COLO668 (cell line): ENCODE measurements at regions not wholly inside any gene's neighbourhood (a gene's known extent, or its start where the extent isn't known, plus 50 kb on each side); places are given as distances from the start of the nearest gene placed in this dataset.
"Not testable (repeated sequence)": the region's sequence is repeated elsewhere in the genome, so short reads cannot be mapped to it uniquely, and the experiment has no call there.

Experiments
- DNase-seq: peaks from one replicate; lab custom pipeline; 2025; ENCODE audit not compliant: unreplicated experiment; lab: John Stamatoyannopoulos, UW

GRCh38 chr2:57251495-57251894 lies 795.1 kb upstream of the VRK2 start:
- DNase-seq: not testable (repeated sequence)

GRCh38 chr2:57276408-57276807 lies 770.2 kb upstream of the VRK2 start:
- DNase-seq: not testable (repeated sequence)

GRCh38 chr2:57278451-57278850 lies 768.2 kb upstream of the VRK2 start:
- no peak for DNase-seq

- no peak for DNase-seq
Measured at GRCh38 chr2:57291209-57291608, 755.4 kb upstream of the VRK2 start.

GRCh38 chr2:57296795-57297517 lies 749.6 kb upstream of the VRK2 start:
- DNase-seq: no peak

- no peak for DNase-seq
Measured at GRCh38 chr2:57313678-57314077, 732.9 kb upstream of the VRK2 start.

GRCh38 chr2:57314682-57315081 lies 731.9 kb upstream of the VRK2 start:
- no peak for DNase-seq

GRCh38 chr2:57330447-57330846 lies 716.2 kb upstream of the VRK2 start:
- no peak for DNase-seq

- no peak for DNase-seq
Measured at GRCh38 chr2:57333221-57333620, 713.4 kb upstream of the VRK2 start.

- no peak for DNase-seq
Measured at GRCh38 chr2:57343391-57344006, 703.1 kb upstream of the VRK2 start.

- DNase-seq: no peak
Measured at GRCh38 chr2:57368190-57368589, 678.4 kb upstream of the VRK2 start.

- no peak for DNase-seq
Measured at GRCh38 chr2:57370882-57371585, 675.6 kb upstream of the VRK2 start.

- no peak for DNase-seq
Measured at GRCh38 chr2:57372237-57372984, 674.2 kb upstream of the VRK2 start.

- no peak for DNase-seq
Measured at GRCh38 chr2:57373530-57373929, 673.1 kb upstream of the VRK2 start.

GRCh38 chr2:57376985-57377384 lies 669.6 kb upstream of the VRK2 start:
- no peak for DNase-seq

GRCh38 chr2:57386305-57386704 lies 660.3 kb upstream of the VRK2 start:
- no peak for DNase-seq

- no peak for DNase-seq
Measured at GRCh38 chr2:57396355-57397098, 650.1 kb upstream of the VRK2 start.

GRCh38 chr2:57397550-57398360 lies 648.9 kb upstream of the VRK2 start:
- DNase-seq: no peak

- DNase-seq: no peak
Measured at GRCh38 chr2:57399057-57399456, 647.5 kb upstream of the VRK2 start.

GRCh38 chr2:57402096-57402495 lies 644.5 kb upstream of the VRK2 start:
- DNase-seq: no peak
